HG03139 (cell line): ENCODE measurements at regions not wholly inside any gene's neighbourhood (a gene's known extent, or its start where the extent isn't known, plus 50 kb on each side); places are given as distances from the start of the nearest gene placed in this dataset.

Experiments
- ATAC-seq: cut with Tn5 transposase; IDR thresholded peaks from one replicate; pipeline ENCODE4 v1.9.1; 2021; ENCODE audit not compliant: unreplicated experiment

GRCh38 chr6:67680297-67680932, 954.7 kb upstream of the ADGRB3 start:
- ATAC-seq: no peak

GRCh38 chr6:67679566-67680296, 955.4 kb upstream of the ADGRB3 start:
- no peak for ATAC-seq

GRCh38 chr6:67676892-67677291, 958.2 kb upstream of the ADGRB3 start:
- no peak for ATAC-seq

- no peak for ATAC-seq
Observed at GRCh38 chr6:67667637-67668422, 967.3 kb upstream of the ADGRB3 start.

GRCh38 chr6:67666177-67666964, 968.7 kb upstream of the ADGRB3 start:
- no peak for ATAC-seq

- ATAC-seq: no peak
Observed at GRCh38 chr6:67664942-67665341, 970.1 kb upstream of the ADGRB3 start.

- no peak for ATAC-seq
Observed at GRCh38 chr6:67663105-67663895, 971.8 kb upstream of the ADGRB3 start.

GRCh38 chr6:67653561-67653960, 981.5 kb upstream of the ADGRB3 start:
- ATAC-seq: no peak

GRCh38 chr6:67646550-67646949, 988.5 kb upstream of the ADGRB3 start:
- no peak for ATAC-seq

GRCh38 chr6:67643281-67643680, 991.8 kb upstream of the ADGRB3 start:
- no peak for ATAC-seq

- ATAC-seq: no peak
Observed at GRCh38 chr6:67642582-67642981, 992.5 kb upstream of the ADGRB3 start.

- no peak for ATAC-seq
Observed at GRCh38 chr6:67640484-67640883, 994.6 kb upstream of the ADGRB3 start.

- no peak for ATAC-seq
Observed at GRCh38 chr6:67639161-67639560, 995.9 kb upstream of the ADGRB3 start.

- no peak for ATAC-seq
Observed at GRCh38 chr6:67634199-67634598, 1000.9 kb upstream of the ADGRB3 start.

GRCh38 chr6:67633058-67633457, 1002.0 kb upstream of the ADGRB3 start:
- no peak for ATAC-seq

- no peak for ATAC-seq
Observed at GRCh38 chr6:67630146-67630545, 1004.9 kb upstream of the ADGRB3 start.

GRCh38 chr6:67629258-67629657, 1005.8 kb upstream of the ADGRB3 start:
- ATAC-seq: no peak

GRCh38 chr6:67615796-67616195, 1019.3 kb upstream of the ADGRB3 start:
- no peak for ATAC-seq

- no peak for ATAC-seq
Observed at GRCh38 chr6:67608099-67608749, 1026.9 kb upstream of the ADGRB3 start.
